DND-41 (cell line): ENCODE measurements at regions not wholly inside any gene's neighbourhood (a gene's known extent, or its start where the extent isn't known, plus 50 kb on each side); places are given as distances from the start of the nearest gene placed in this dataset.

Experiments
- ATAC-seq: fragments of 200-7000 bp; cut with Tn5 transposase; 3 replicates; pipeline ENCODE4 v1.9.1; 2021; ENCODE audit warnings: low read depth; ENCODE audit not compliant: insufficient read depth
- DNase-seq: peaks from one replicate; pipeline ENCODE4 v3.0.0-alpha.2; 2020
- H2AFZ ChIP-seq: 2 replicates; pipeline ENCODE4 v1.6.0; 2012; ENCODE audit warnings: low read depth, low read length
- H3K27ac ChIP-seq: 2 replicates; pipeline ENCODE4 v1.5.1; 2012; ENCODE audit warnings: low read length, inconsistent platforms
- H3K27me3 ChIP-seq: fragments of 200-600 bp; sonication (generic); 2 replicates; pipeline ENCODE4 v1.6.0; 2012; ENCODE audit warnings: low read length, mild to moderate bottlenecking, inconsistent platforms; ENCODE audit not compliant: insufficient read depth, poor library complexity
- H3K36me3 ChIP-seq: 2 replicates; pipeline ENCODE4 v1.5.1; 2012; ENCODE audit warnings: low read length, inconsistent platforms; ENCODE audit not compliant: insufficient read depth
- H3K4me1 ChIP-seq: 2 replicates; pipeline ENCODE4 v1.5.1; 2012; ENCODE audit warnings: mild to moderate bottlenecking, low read length; ENCODE audit not compliant: insufficient read depth
- H3K4me2 ChIP-seq: 2 replicates; pipeline ENCODE4 v1.6.0; 2012; ENCODE audit warnings: mild to moderate bottlenecking, moderate library complexity, low read length, inconsistent platforms; ENCODE audit not compliant: insufficient read depth
- H3K4me3 ChIP-seq, 2 experiments: fragments of 200-600 bp in 1 of 2; shearing (Covaris generic) in 1 of 2; 2 replicates each; pipeline ENCODE4 v1.5.1; 2012 to 2016; ENCODE audit warnings: inconsistent platforms in 2 of 2, low read length in 2 of 2, mild to moderate bottlenecking in 2 of 2, low read depth in 1 of 2, moderate library complexity in 1 of 2
- H3K79me2 ChIP-seq: 2 replicates; pipeline ENCODE4 v1.6.0; 2012; ENCODE audit warnings: low read length, inconsistent platforms; ENCODE audit not compliant: insufficient read depth
- H3K9ac ChIP-seq: 2 replicates; pipeline ENCODE4 v1.6.0; 2012; ENCODE audit warnings: low read depth, mild to moderate bottlenecking, inconsistent platforms, low read length, moderate library complexity
- H3K9me3 ChIP-seq: 2 replicates; pipeline ENCODE4 v1.5.1; 2012; ENCODE audit warnings: low read length, moderate library complexity, mild to moderate bottlenecking, inconsistent platforms; ENCODE audit not compliant: insufficient read depth, severe bottlenecking
- H4K20me1 ChIP-seq: 2 replicates; pipeline ENCODE4 v1.6.0; 2012; ENCODE audit warnings: low read length; ENCODE audit not compliant: insufficient read depth
- EZH2 ChIP-seq: IDR thresholded peaks from 3 replicates; pipeline ENCODE4 v1.6.1; 2012; ENCODE audit warnings: borderline replicate concordance, low read depth, mild to moderate bottlenecking, moderate library complexity, low read length, inconsistent platforms; ENCODE audit not compliant: severe bottlenecking
- TF ChIP-seq, protein P1 (sequence below): IDR thresholded peaks from 2 replicates; pipeline ENCODE4 v1.5.1; 2012; ENCODE audit warnings: borderline replicate concordance, low read length, moderate library complexity, mild to moderate bottlenecking; ENCODE audit not compliant: poor library complexity, severe bottlenecking; ENCODE audit errors: extremely low read depth

DNA sequence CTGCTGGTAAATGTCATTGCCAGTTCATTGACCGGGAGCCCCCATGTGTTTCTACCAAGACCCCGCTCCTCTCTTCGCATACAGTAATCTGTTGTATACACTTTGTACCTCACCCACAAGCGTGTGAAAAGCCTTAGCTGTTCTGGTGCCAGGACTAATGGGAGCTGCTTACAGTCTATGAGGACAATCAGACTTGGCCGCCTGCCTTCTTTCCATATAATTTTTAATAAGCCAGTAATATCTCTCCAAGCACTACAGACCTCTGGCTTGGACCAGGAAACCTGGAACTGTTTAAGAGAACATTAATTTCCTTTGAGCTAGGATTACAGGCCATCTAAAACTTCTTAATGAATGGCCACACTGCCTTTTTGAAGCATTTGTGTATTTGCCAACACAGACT, 149.7 kb upstream of the MSX1 start:
- H3K4me2 ChIP-seq: no peak overlapping the region
- ATAC-seq (no peak), DNase-seq (no peak)
- H3K36me3 ChIP-seq: no peaks in the 10 kb centered on the region
- H3K9ac ChIP-seq: no peak overlapping the region
- no peaks in the 10 kb centered on the region; the same call in 1 of the 2 replicates for H4K20me1 ChIP-seq
- no peaks in the 10 kb centered on the region for H3K9me3 ChIP-seq
- no peak for TF ChIP-seq EZH2
- TF ChIP-seq, protein P1, sequence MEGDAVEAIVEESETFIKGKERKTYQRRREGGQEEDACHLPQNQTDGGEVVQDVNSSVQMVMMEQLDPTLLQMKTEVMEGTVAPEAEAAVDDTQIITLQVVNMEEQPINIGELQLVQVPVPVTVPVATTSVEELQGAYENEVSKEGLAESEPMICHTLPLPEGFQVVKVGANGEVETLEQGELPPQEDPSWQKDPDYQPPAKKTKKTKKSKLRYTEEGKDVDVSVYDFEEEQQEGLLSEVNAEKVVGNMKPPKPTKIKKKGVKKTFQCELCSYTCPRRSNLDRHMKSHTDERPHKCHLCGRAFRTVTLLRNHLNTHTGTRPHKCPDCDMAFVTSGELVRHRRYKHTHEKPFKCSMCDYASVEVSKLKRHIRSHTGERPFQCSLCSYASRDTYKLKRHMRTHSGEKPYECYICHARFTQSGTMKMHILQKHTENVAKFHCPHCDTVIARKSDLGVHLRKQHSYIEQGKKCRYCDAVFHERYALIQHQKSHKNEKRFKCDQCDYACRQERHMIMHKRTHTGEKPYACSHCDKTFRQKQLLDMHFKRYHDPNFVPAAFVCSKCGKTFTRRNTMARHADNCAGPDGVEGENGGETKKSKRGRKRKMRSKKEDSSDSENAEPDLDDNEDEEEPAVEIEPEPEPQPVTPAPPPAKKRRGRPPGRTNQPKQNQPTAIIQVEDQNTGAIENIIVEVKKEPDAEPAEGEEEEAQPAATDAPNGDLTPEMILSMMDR: no peak
- H3K79me2 ChIP-seq: no peaks in the 10 kb centered on the region
- H3K4me3 ChIP-seq: no peak overlapping the region
- H3K27me3 ChIP-seq: no peaks in the 10 kb centered on the region
- no peak overlapping the region for H3K27ac ChIP-seq
- H3K4me1 ChIP-seq: no peaks in the 10 kb centered on the region
- no peak overlapping the region for H2AFZ ChIP-seq

DNA sequence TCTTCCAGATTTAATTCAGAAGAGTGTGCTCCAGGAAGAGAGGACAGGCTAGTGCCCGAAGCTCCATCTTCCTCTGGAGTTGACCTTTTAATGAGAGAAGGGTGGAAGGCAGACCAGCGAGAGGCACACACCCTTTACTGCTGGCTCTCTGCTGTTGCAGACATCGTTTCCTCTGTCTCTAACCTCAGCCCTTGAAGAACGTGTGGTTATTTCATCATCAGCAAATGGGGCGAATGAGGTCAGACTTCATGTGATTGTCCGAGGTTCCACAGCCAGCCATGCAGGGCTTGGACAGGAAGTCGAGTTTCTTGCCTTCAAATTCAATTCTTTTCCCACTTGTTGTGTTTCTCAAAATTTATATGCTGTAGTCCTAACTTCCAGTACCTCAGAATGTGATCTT, 155.2 kb upstream of the MSX1 start:
- Histone ChIP-seq H3K4me3 (no peak overlapping the region), H3K36me3 (no peaks in the 10 kb centered on the region), H3K79me2 (no peaks in the 10 kb centered on the region), H3K4me1 (no peaks in the 10 kb centered on the region), H3K9ac (no peak overlapping the region), H2AFZ (no peak overlapping the region), H3K4me2 (no peak overlapping the region), H4K20me1 (no peaks in the 10 kb centered on the region; the same call in 1 of the 2 replicates), H3K27ac (no peak overlapping the region), H3K27me3 (no peaks in the 10 kb centered on the region), H3K9me3 (no peaks in the 10 kb centered on the region)
- ATAC-seq: no peak
- TF ChIP-seq, protein P1: no peak
- no peak for DNase-seq

DNA sequence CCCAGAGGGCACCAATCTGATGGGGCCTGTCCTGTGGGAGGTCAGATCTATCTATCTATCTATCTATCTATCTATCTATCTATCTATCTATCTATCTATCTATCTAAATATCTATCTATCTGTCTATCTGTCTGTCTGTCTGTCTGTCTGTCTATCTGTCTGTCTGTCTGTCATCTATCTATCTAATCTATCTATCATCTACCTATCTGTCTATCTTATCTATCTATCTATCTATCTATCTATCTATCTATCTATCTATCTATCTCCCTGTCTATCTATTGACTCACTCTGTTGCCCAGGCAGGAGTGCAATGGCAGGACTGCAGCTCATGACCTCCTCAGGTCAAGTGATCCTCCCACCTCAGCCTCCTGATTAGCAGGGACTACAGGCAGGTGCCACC, 155.7 kb upstream of the STX18 start:
- Histone ChIP-seq H3K27ac (no peak overlapping the region), H3K79me2 (no peaks in the 10 kb centered on the region), H4K20me1 (no peaks in the 10 kb centered on the region), H3K9ac (no peak overlapping the region), H3K4me1 (no peaks in the 10 kb centered on the region), H2AFZ (no peak overlapping the region), H3K9me3 (no peaks in the 10 kb centered on the region), H3K4me2 (no peak overlapping the region), H3K36me3 (no peaks in the 10 kb centered on the region), H3K27me3 (no peaks in the 10 kb centered on the region), H3K4me3 (no peak overlapping the region)
- DNase-seq: no peak
- TF ChIP-seq EZH2: no peak
- TF ChIP-seq, protein P1: no peak
- no peak for ATAC-seq

DNA sequence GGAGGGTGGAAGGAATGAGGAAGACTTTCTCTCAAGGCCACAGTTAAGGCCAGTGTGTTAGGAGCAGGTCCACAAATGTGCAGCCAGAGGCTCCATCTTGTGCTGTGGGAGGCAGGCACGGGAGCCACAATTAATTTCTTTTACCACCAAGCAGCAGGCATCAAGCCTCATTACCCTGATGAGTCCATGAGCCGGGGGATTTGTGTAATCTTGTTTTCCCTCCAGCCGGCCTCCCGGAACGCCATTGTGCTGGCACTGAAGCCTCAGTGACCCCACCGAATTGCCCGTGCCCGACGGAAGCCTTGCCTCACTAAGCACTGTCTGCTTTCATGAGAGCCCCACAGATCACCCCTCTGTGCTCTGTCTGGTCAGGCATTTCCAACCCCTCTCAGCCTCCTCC, 154.7 kb upstream of the STX18 start:
- Histone ChIP-seq H3K4me2 (no peak overlapping the region), H3K9me3 (no peaks in the 10 kb centered on the region), H3K9ac (no peak overlapping the region), H3K79me2 (no peaks in the 10 kb centered on the region), H3K27me3 (no peaks in the 10 kb centered on the region), H2AFZ (no peak overlapping the region), H3K4me1 (no peaks in the 10 kb centered on the region), H4K20me1 (no peaks in the 10 kb centered on the region), H3K27ac (no peak overlapping the region), H3K4me3 (no peak overlapping the region), H3K36me3 (no peaks in the 10 kb centered on the region)
- DNase-seq (no peak), ATAC-seq (no peak)
- TF ChIP-seq EZH2: no peak
- TF ChIP-seq, protein P1: no peak
